Endodermal cell (in vitro differentiated cells): ENCODE measurements at regions not wholly inside any gene's neighbourhood (a gene's known extent, or its start where the extent isn't known, plus 50 kb on each side); places are given as distances from the start of the nearest gene placed in this dataset.

Source experiments
- DNase-seq: peaks from one replicate; pipeline ENCODE4 v3.0.0-alpha.2; 2017
- H3K27ac ChIP-seq: 2 replicates; pipeline ENCODE4 v1.5.1; 2013; ENCODE audit warnings: mild to moderate bottlenecking, low read depth, low read length, moderate library complexity
- H3K27me3 ChIP-seq: 2 replicates; pipeline ENCODE4 v1.6.1; 2013; ENCODE audit warnings: mild to moderate bottlenecking, low read length, moderate library complexity; ENCODE audit not compliant: insufficient read depth, control insufficient read depth, poor library complexity, severe bottlenecking
- H3K36me3 ChIP-seq: 2 replicates; pipeline ENCODE4 v1.7.0; 2013; ENCODE audit warnings: mild to moderate bottlenecking, low read length, moderate library complexity; ENCODE audit not compliant: control insufficient read depth, insufficient read depth
- H3K4me1 ChIP-seq: one replicate; pipeline ENCODE4 v1.7.0; 2013; ENCODE audit warnings: low read length; ENCODE audit not compliant: control insufficient read depth, insufficient read depth
- H3K4me3 ChIP-seq: 2 replicates; pipeline ENCODE4 v1.5.1; 2013; ENCODE audit warnings: mild to moderate bottlenecking, low read length, moderate library complexity
- H3K9ac ChIP-seq: 2 replicates; pipeline ENCODE4 v1.6.1; 2013; ENCODE audit warnings: mild to moderate bottlenecking, low read length, moderate library complexity; ENCODE audit not compliant: poor library complexity, severe bottlenecking; ENCODE audit errors: extremely low read depth
- H3K9me3 ChIP-seq: 2 replicates; pipeline ENCODE4 v1.6.1; 2013; ENCODE audit warnings: mild to moderate bottlenecking, low read length, moderate library complexity; ENCODE audit not compliant: control insufficient read depth
- H3K27ac Mint-ChIP-seq: 2 replicates; pipeline ENCODE4 v1.8.0; 2020; ENCODE audit warnings: mixed read lengths
- H3K27me3 Mint-ChIP-seq: 2 replicates; pipeline ENCODE4 v1.8.0; 2021; ENCODE audit warnings: mild to moderate bottlenecking, mixed read lengths; ENCODE audit not compliant: insufficient read depth
- H3K36me3 Mint-ChIP-seq: 2 replicates; pipeline ENCODE4 v1.8.0; 2020; ENCODE audit warnings: low read depth, mixed read lengths
- H3K4me1 Mint-ChIP-seq: 2 replicates; pipeline ENCODE4 v1.8.0; 2020; ENCODE audit warnings: mixed read lengths
- H3K4me3 Mint-ChIP-seq: 2 replicates; pipeline ENCODE4 v1.8.0; 2020; ENCODE audit warnings: mild to moderate bottlenecking, moderate library complexity, mixed read lengths
- H3K9me3 Mint-ChIP-seq: 2 replicates; pipeline ENCODE4 v1.8.0; 2020; ENCODE audit warnings: mild to moderate bottlenecking, mixed read lengths
- CTCF ChIP-seq: fragments of 200-600 bp; sonication (generic); conservative IDR thresholded peaks from 2 replicates; pipeline ENCODE4 v1.5.0; 2021; ENCODE audit warnings: antibody characterized with exemption, mild to moderate bottlenecking
- WGBS, 2 experiments: methylation state at CpG; one replicate each; pipeline versions ENCODE4 v1.1.5 to v1.1.7; 2013; ENCODE audit warnings: missing lambda C conversion rate in 2 of 2, mixed read lengths in 1 of 2; ENCODE audit not compliant: insufficient coverage in 1 of 2, insufficient read length in 1 of 2; 5-methylcytosine and 5-hydroxymethylcytosine counted together

DNA sequence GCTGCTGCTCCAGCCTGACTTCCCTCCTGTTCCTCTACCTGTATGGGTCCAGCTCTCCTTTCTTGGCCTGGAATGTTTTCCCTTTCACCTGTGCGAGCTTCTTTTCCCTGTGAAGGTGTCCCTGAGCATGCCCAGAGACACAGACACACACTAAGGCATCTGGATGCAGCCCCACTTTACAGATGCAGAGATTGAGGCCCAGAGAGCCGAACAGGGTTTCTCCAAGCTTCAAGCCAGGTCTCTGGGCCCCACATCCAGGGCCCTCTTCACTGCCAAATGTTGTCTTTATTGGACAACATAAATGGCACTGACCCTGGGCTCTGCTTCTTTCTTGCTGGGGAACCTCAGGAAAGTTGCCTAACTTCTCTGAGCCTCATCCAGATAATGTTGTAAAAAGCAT lies 561.6 kb downstream of the MIAT start:
- Histone ChIP-seq H3K36me3 (no peaks in the 10 kb centered on the region), H3K27ac (no peak overlapping the region), H3K4me3 (no peak overlapping the region), H3K9ac (no peak overlapping the region), H3K27me3 (no peaks in the 10 kb centered on the region), H3K9me3 (peaks cover 7% of the 10 kb centered on the region), H3K4me1 (no peaks in the 10 kb centered on the region)
- WGBS, 2 experiments = 75 to 92% methylated on average over 1 to 2 of the region's 2 CpGs
- DNase-seq = no peak
- H3K36me3 Mint-ChIP-seq = no peaks in the 10 kb centered on the region
- H3K9me3 Mint-ChIP-seq = no peaks in the 10 kb centered on the region
- no peaks in the 10 kb centered on the region for H3K4me1 Mint-ChIP-seq
- no peak overlapping the region for H3K4me3 Mint-ChIP-seq
- H3K27me3 Mint-ChIP-seq = peaks cover 21% of the 10 kb centered on the region
- no peak for TF ChIP-seq CTCF
- H3K27ac Mint-ChIP-seq = no peak overlapping the region

DNA sequence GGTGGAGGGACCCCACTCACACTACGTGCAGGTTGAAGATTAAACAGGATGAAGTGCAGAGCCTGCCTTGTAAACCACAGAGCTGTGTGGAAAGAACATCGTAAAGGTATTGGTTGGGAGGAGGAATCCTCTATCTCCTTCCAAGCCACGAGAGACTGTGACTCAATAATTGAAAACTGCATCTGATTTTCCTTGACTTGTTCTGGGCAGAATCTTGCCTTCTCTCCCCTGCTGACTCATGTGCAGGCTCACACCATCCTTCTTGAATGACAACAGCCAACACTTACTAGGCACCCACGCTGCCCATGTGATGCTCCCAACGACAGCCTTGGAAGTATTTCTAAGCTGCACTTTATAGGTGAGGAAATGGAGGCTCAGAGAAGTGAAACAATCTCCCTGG lies 563.0 kb downstream of the MIAT start:
- no peaks in the 10 kb centered on the region for H3K9me3 Mint-ChIP-seq
- no peaks in the 10 kb centered on the region for H3K36me3 ChIP-seq
- WGBS, 2 experiments = 75 to 83% methylated on average over 4 to 5 of the region's 5 CpGs
- H3K4me3 Mint-ChIP-seq = no peak overlapping the region
- no peaks in the 10 kb centered on the region for H3K4me1 Mint-ChIP-seq
- no peak overlapping the region for H3K9ac ChIP-seq
- peaks cover 7% of the 10 kb centered on the region for H3K9me3 ChIP-seq
- H3K36me3 Mint-ChIP-seq = no peaks in the 10 kb centered on the region
- H3K27me3 Mint-ChIP-seq = peaks cover 23% of the 10 kb centered on the region
- no peak overlapping the region for H3K27ac Mint-ChIP-seq
- H3K4me3 ChIP-seq = no peak overlapping the region
- no peak overlapping the region for H3K27ac ChIP-seq
- H3K27me3 ChIP-seq = no peaks in the 10 kb centered on the region
- H3K4me1 ChIP-seq = no peaks in the 10 kb centered on the region
- no peak for DNase-seq
- TF ChIP-seq CTCF = no peak

- H3K4me1 Mint-ChIP-seq = no peaks in the 10 kb centered on the region
- no peaks in the 10 kb centered on the region for H3K36me3 Mint-ChIP-seq
- no peak for TF ChIP-seq CTCF
- H3K9me3 Mint-ChIP-seq = no peaks in the 10 kb centered on the region
- no peaks in the 10 kb centered on the region for H3K27me3 ChIP-seq
- H3K9me3 ChIP-seq = peaks cover 7% of the 10 kb centered on the region
- H3K27ac ChIP-seq = no peak overlapping the region
- no peaks in the 10 kb centered on the region for H3K4me1 ChIP-seq
- H3K27ac Mint-ChIP-seq = no peak overlapping the region
- H3K9ac ChIP-seq = no peak overlapping the region
- H3K36me3 ChIP-seq = no peaks in the 10 kb centered on the region
- peaks cover 30% of the 10 kb centered on the region for H3K27me3 Mint-ChIP-seq
- no peak for DNase-seq
- no peak overlapping the region for H3K4me3 Mint-ChIP-seq
- H3K4me3 ChIP-seq = no peak overlapping the region
Observed at GRCh38 chr22:27222178-27222577, 564.8 kb downstream of the MIAT start.
